ELF-1 (cell line): ENCODE measurements at regions not wholly inside any gene's neighbourhood (a gene's known extent, or its start where the extent isn't known, plus 50 kb on each side); places are given as distances from the start of the nearest gene placed in this dataset.
"Not testable (repeated sequence)": the region's sequence is repeated elsewhere in the genome, so short reads cannot be mapped to it uniquely, and the experiment has no call there.

ENCODE experiments used
- DNase-seq: peaks from one replicate; pipeline ENCODE4 v3.0.0-alpha.2; 2016; ENCODE audit warnings: low read depth, low spot score

DNA sequence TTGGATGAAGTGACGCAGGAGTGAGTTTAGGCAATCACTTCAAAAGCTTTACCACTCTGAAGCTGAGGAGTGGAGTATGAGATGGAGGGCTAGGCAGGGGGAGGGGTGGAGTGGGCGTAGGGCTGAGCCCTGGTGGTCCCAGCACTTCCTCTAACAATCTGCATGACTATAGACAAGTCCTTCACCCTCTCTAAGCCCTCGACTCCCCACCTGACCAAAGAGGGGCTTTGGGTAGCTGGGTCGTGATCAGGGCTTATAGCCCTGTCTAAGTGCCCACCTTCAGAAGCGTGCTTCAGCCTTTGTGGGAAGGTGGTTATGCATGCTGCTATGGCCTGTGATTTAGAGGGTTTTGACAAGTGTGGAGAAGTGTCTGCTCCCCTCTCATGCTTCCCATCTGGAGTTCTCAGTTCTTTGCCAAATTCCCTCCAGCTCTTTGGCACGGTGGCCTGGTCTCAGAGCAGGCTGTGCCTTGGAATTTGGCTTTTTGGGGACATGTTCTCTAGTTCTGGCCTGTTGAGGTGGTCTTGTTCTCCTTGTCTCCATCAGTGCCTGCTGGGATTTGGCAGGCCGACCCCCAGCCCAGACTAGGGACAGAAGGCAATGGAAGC lies 53.0 kb downstream of the ACTBL2 start:
- no peak for DNase-seq

- not testable (repeated sequence) for DNase-seq
Measured at GRCh38 chr5:57429021-57429420, 53.6 kb downstream of the ACTBL2 start.

DNA sequence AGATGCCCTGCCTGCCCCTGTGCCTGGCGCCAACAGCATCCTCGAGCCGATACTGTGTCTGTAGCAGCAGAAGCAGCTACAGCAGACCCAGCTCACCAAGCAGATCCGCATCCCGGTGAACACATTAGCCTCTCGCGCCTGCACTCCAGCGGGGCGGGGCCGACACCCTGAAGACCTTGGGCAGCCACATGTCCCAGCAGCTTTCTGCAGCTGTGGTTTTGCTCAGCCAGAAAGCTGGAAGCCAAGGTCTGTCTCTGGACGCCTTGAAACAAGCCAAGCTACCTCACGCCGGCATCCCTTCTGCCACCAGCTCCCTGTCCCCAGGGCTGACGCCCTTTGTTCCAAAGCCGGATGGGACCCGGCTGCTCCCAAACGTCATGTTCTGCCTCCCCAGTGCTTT lies 59.6 kb downstream of the ACTBL2 start:
- DNase-seq: no peak

DNA sequence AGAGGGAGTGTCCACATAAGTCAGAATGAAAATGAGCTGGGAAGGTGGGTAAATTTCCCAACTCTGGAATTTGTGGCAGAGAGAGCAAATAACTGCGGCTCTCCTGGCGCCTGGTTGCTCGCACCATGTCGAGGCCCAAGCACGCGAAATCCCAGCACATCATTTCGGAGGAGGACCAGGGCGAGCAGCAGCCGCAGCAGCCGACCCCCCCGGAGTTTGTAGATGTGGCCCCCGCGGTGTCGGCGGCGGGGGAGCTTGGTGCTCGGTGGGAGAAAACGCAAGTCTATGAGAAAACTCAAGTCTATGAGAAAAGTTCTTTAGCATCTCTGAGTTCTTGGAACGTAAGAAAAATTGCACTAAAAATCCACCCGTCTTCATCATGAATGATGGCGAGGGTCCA lies 60.3 kb downstream of the ACTBL2 start:
- no peak for DNase-seq

DNA sequence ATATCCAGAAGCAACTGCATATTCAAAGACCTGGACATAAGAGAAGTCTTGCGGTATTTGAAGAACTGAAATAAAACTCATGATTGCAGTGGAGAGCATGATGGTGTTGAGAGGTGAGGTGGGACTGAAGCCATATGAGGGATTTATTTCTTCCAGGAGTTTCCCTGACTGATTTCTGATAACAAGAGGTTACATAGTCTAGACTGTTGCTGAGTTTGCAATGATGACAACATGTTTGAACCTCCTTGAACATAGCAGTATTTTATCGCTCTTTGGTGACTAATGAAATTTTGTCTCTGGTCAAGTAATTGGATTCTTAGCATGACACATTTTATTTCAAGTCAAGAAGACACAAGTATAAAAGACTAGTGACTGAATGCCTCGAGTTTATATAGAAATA lies 61.8 kb downstream of the ACTBL2 start:
- DNase-seq: no peak

GRCh38 chr5:57417971-57418370 lies 64.6 kb downstream of the ACTBL2 start:
- no peak for DNase-seq

- DNase-seq: no peak
Measured at GRCh38 chr5:57417320-57417719, 65.3 kb downstream of the ACTBL2 start.

GRCh38 chr5:57416278-57416994 lies 66.2 kb downstream of the ACTBL2 start:
- no peak for DNase-seq

- no peak for DNase-seq
Measured at GRCh38 chr5:57414857-57415256, 67.8 kb downstream of the ACTBL2 start.

DNA sequence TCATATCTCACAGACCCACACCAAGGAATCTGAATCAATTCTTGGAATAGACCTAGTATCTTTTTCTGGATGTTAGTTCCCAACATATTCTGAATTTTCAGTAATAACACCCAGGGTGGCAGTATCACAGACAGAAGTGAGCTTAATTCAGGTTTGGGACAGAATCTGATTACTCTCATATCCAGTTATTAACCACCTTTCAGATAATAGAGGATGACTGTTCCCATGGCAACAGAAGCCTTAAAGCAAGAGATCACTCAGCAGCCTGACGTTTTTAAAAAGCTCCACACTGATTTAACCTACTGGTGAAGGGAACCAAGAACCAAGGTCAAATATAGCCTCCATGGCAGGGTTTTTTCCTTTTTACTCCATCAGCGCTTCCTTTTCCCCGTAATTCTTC lies 68.4 kb downstream of the ACTBL2 start:
- DNase-seq: no peak

DNA sequence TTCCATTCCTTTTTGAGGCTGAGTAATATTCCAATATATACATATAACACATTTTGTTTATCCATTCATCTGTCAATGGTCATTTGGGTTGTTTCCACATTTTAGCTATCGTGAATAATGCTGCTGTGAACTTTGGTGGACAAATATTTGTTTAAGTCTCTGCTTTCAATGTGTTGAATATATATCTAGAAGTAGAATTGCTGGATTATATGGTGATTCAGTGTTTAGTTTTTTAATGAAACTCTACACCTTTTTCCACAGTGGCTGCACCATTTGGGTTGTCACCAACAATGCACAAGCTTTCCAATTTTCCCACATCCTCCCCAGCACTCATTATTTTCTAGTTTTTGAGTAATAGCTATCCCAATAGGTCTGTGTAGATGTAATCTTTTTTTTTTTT lies 69.5 kb downstream of the ACTBL2 start:
- DNase-seq: no peak

- no peak for DNase-seq
Measured at GRCh38 chr5:57412680-57413079, 69.9 kb downstream of the ACTBL2 start.

DNA sequence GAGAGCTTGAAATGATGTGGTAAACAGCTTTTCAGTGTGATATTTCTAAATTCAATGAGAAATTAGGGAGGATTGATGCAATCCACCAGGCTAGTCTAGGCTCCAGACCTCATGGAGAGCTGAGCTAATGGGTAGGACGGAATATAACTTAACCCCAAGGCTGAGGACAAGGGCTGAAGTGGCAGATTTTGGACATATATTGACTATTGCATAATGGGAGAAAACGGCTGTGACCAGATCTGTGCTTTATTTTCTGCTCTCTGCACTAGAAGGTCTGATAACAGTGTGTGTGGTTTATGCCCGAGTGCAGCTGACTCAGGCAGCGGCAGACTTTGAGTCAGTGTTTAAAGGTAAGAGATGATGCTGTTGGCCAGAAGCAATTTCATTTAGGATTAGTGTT lies 70.6 kb downstream of the ACTBL2 start:
- no peak for DNase-seq

DNA sequence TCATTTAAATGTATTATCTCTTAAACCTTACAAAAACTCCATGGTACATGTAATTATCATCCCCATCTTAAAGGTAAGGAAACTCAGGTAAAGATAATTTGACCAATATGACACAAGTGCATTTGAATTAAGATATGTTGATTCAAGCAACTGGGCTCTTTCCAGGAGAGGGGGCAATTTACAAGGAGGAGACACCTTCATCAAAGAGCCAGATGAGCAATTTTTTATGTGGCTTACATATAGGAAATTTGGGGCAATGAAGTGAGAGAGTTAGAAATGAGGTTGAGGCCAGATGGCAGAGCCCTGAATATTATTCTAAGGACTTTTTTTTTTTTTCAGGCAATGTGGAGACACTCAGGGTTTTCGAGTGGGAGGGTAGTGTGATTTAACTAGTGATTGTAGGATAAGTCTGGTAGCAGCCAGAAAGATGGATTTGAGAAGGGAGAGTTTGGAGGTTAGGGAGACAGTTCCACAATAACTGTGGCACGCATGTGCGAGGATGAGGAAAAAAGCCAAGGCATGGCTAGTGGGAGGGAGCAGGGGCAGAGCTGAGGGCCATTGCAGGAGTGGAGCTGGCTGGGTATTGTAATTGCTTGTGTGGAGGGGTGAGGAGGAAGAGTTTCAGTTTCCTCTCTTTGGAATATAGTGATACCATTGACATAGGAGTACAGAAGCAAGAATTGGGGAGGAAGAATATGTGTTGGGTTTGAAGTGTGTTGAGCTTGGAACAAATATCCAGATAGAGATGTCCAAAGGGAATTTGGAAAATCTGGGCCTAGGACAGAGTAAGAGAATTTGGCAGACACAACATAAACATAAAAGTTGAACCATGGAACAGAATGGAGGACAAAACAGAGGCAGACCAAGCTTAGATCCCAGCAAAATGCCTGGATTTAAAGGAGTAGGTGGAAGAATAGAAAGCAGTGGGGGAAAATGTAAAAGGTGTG lies 72.0 kb downstream of the ACTBL2 start:
- no peak for DNase-seq

DNA sequence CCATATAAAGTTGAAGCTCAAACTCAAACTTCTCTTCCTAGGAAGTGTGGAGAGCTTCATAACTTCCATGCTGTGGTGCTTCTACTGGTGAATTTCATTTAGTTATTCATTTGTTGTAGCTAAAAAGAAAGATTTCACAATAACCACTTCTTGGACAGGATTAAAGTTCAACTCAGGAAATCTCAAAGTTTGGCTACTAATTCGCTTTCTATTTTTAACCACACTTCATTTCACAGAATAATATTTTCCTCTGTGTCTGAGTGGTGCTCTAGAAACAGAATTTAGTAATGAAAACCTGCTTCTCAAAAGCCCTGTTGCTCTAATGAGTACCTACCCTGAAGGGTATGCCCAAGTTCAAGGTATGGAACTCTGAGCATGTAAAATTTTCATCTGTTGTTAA lies 73.9 kb downstream of the ACTBL2 start:
- DNase-seq: no peak

GRCh38 chr5:57408285-57408684 lies 74.3 kb downstream of the ACTBL2 start:
- DNase-seq: no peak

DNA sequence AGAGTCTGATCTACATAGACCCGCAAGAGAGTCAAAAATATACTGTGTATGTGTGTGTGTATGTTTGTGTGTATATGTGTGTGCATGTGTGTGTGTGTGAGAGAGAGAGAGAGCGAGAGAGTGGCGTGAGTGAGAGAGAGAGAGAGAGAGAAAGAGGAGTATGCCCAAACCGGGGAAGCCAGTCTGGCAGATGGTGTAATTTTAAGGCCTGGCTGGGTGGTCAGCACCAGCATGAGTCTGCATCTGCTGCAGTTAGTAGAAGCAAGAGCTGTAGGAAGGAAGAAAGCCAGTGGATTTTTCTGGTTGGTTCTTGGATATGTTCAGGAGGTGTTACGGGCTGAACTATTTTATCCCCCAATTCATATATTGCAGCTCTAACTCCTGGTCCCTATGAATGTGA lies 75.2 kb downstream of the ACTBL2 start:
- DNase-seq: no peak

GRCh38 chr5:57406641-57407040 lies 76.0 kb downstream of the ACTBL2 start:
- DNase-seq: no peak

- no peak for DNase-seq
Measured at GRCh38 chr5:57405984-57406383, 76.6 kb downstream of the ACTBL2 start.

DNA sequence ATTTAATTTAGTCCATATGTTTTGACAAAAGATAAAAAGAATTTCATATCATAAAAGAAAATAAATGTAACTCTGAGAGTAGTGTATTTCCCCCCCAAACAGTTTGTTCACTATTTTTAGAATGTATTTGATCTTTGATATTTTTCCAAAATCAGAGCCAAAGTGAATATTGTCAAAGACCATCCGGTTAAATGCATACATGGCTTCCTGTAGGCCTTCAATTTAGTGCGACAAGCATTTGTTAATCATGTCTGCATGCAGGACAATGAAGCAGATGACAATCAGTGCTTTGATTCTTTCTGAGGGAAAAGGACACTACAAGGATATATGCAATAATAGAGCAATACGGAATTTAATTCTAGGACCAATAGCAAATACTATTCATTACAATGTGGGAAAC lies 79.8 kb downstream of the ACTBL2 start:
- DNase-seq: no peak

- no peak for DNase-seq
Measured at GRCh38 chr5:57402348-57402747, 80.3 kb downstream of the ACTBL2 start.

DNA sequence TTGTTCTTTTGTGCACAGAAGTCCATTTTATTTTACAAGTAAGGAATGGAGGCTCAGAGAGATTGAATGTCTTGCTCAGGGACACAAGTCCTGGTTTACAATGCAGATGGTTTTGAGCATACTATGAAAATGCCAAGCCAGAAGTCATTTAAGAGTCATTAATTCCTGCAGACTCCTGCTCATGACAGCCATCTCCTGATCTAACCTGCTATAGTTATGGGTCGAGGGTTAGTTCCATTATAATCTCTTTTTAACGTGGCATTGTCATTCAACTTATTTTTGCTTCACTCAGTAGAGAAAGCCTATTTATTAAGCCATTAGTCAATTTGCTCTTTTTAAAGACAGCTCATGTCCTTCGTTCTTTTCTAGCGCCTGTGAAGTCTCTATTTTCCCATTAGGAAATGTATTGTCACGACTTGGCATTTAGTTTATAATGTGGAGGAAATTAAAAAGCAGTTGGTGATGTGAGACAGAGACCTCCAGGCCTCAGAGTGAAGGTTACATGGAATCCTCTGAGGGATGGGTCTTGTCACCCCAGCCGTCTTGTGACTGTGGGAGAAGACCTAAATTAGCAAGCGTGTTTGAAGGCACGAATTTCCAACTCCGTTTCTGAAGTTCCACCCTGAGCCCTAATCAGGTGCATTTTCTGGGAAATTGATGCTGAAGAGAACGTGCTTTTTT lies 84.1 kb downstream of the ACTBL2 start:
- no peak for DNase-seq
